GM19395 (cell line): ENCODE measurements at regions not wholly inside any gene's neighbourhood (a gene's known extent, or its start where the extent isn't known, plus 50 kb on each side); places are given as distances from the start of the nearest gene placed in this dataset.

Experiments
- ATAC-seq: cut with Tn5 transposase; IDR thresholded peaks from one replicate; pipeline ENCODE4 v1.9.1; 2021; ENCODE audit warnings: mild to moderate bottlenecking, moderate library complexity; ENCODE audit not compliant: unreplicated experiment

GRCh38 chr4:124019749-124020549 lies 623.4 kb downstream of the SPRY1 start:
- ATAC-seq: no peak

- no peak for ATAC-seq
Observed at GRCh38 chr4:124025000-124025399, 628.4 kb downstream of the SPRY1 start.

- ATAC-seq: no peak
Observed at GRCh38 chr4:124025428-124025827, 628.8 kb downstream of the SPRY1 start.

- no peak for ATAC-seq
Observed at GRCh38 chr4:124028182-124028581, 631.6 kb downstream of the SPRY1 start.

GRCh38 chr4:124030147-124030546 lies 633.6 kb downstream of the SPRY1 start:
- ATAC-seq: no peak

GRCh38 chr4:124032035-124032434 lies 635.4 kb downstream of the SPRY1 start:
- no peak for ATAC-seq

- no peak for ATAC-seq
Observed at GRCh38 chr4:124035364-124036041, 638.9 kb downstream of the SPRY1 start.

GRCh38 chr4:124037236-124037635 lies 640.6 kb downstream of the SPRY1 start:
- no peak for ATAC-seq

- ATAC-seq: no peak
Observed at GRCh38 chr4:124044330-124044729, 647.7 kb downstream of the SPRY1 start.

GRCh38 chr4:124044867-124045266 lies 648.3 kb downstream of the SPRY1 start:
- ATAC-seq: no peak

- no peak for ATAC-seq
Observed at GRCh38 chr4:124046190-124046589, 649.6 kb downstream of the SPRY1 start.

- no peak for ATAC-seq
Observed at GRCh38 chr4:124053872-124054538, 657.4 kb downstream of the SPRY1 start.

GRCh38 chr4:124055336-124055735 lies 657.2 kb downstream of the ANKRD50 start:
- ATAC-seq: no peak

- ATAC-seq: no peak
Observed at GRCh38 chr4:124055896-124056295, 656.6 kb downstream of the ANKRD50 start.

GRCh38 chr4:124060261-124060918 lies 652.1 kb downstream of the ANKRD50 start:
- peak; percentile 86 for ATAC-seq

- no peak for ATAC-seq
Observed at GRCh38 chr4:124061413-124061812, 651.1 kb downstream of the ANKRD50 start.

- no peak for ATAC-seq
Observed at GRCh38 chr4:124065422-124065821, 647.1 kb downstream of the ANKRD50 start.

GRCh38 chr4:124065936-124066335 lies 646.6 kb downstream of the ANKRD50 start:
- no peak for ATAC-seq

- no peak for ATAC-seq
Observed at GRCh38 chr4:124066595-124066994, 645.9 kb downstream of the ANKRD50 start.

GRCh38 chr4:124067046-124067445 lies 645.5 kb downstream of the ANKRD50 start:
- ATAC-seq: no peak
